Liver (tissue), 8 donors: ENCODE measurements at regions not wholly inside any gene's neighbourhood (a gene's known extent, or its start where the extent isn't known, plus 50 kb on each side); places are given as distances from the start of the nearest gene placed in this dataset.

Experiments
- DNase-seq: peaks from one replicate; pipeline ENCODE4 v3.0.0-alpha.2; 2017; ENCODE audit warnings: low spot score
- H3K27ac ChIP-seq, 2 donors: one replicate each; pipeline ENCODE4 v1.7.0; 2013; ENCODE audit warnings: inconsistent platforms in 2 of 2, low read length in 2 of 2, control low read depth in 1 of 2, low read depth in 1 of 2, mild to moderate bottlenecking in 1 of 2
- H3K27me3 ChIP-seq, 4 donors: one replicate each; pipeline versions ENCODE4 v1.6.1 to v1.7.0; 2013; ENCODE audit warnings: low read length in 3 of 4, inconsistent platforms in 1 of 4, mild to moderate bottlenecking in 1 of 4, moderate library complexity in 1 of 4; ENCODE audit not compliant: control insufficient read depth in 4 of 4, insufficient read depth in 4 of 4
- H3K36me3 ChIP-seq, 4 donors: one replicate each; pipeline versions ENCODE4 v1.6.1 to v1.7.0; 2013; ENCODE audit warnings: low read length in 3 of 4, mild to moderate bottlenecking in 3 of 4, low read depth in 1 of 4, moderate library complexity in 1 of 4; ENCODE audit not compliant: control insufficient read depth in 4 of 4, insufficient read depth in 3 of 4
- H3K4me1 ChIP-seq, 4 donors: one replicate each; pipeline versions ENCODE4 v1.6.1 to v1.7.0; 2013; ENCODE audit warnings: low read length in 3 of 4, mild to moderate bottlenecking in 3 of 4, moderate library complexity in 1 of 4; ENCODE audit not compliant: control insufficient read depth in 4 of 4, insufficient read depth in 4 of 4
- H3K4me3 ChIP-seq, 3 donors: one replicate each; pipeline versions ENCODE4 v1.6.1 to v1.7.0; 2013; ENCODE audit warnings: low read length in 3 of 3, control low read depth in 1 of 3, low read depth in 1 of 3, mild to moderate bottlenecking in 1 of 3
- H3K9ac ChIP-seq, 2 donors: one replicate each; pipeline ENCODE4 v1.7.0; 2013; ENCODE audit warnings: low read length in 2 of 2, mild to moderate bottlenecking in 2 of 2, moderate library complexity in 2 of 2, control low read depth in 1 of 2, low read depth in 1 of 2
- H3K9me3 ChIP-seq, 4 donors: one replicate each; pipeline versions ENCODE4 v1.6.1 to v1.7.0; 2013; ENCODE audit warnings: low read length in 3 of 4; ENCODE audit not compliant: control insufficient read depth in 4 of 4
- EGR1 ChIP-seq, 2 donors: IDR thresholded peaks; 2 replicates each; pipeline ENCODE4 v1.6.1; 2016 to 2018; ENCODE audit warnings: antibody characterized with exemption in 2 of 2, low read depth in 2 of 2
- FOXA1 ChIP-seq: IDR thresholded peaks from 2 replicates; pipeline ENCODE4 v1.6.1; 2016; ENCODE audit warnings: antibody characterized with exemption
- FOXA2 ChIP-seq: IDR thresholded peaks from 2 replicates; pipeline ENCODE4 v1.6.1; 2016; ENCODE audit warnings: antibody characterized with exemption
- GABPA ChIP-seq, 2 donors: IDR thresholded peaks in 1 of 2; conservative IDR thresholded peaks in 1 of 2; 2 replicates each; pipeline ENCODE4 v1.6.1; 2016; ENCODE audit warnings: antibody characterized with exemption in 2 of 2, mild to moderate bottlenecking in 1 of 2, moderate library complexity in 1 of 2
- HNF4A ChIP-seq, 2 donors: conservative IDR thresholded peaks; 2 replicates each; pipeline ENCODE4 v1.6.1; 2016; ENCODE audit warnings: antibody characterized with exemption in 2 of 2, mild to moderate bottlenecking in 2 of 2
- HNF4G ChIP-seq: IDR thresholded peaks from 2 replicates; pipeline ENCODE4 v1.6.1; 2016; ENCODE audit warnings: antibody characterized with exemption
- JUND ChIP-seq, 2 donors: IDR thresholded peaks; 2 replicates each; pipeline ENCODE4 v1.6.1; 2016; ENCODE audit warnings: antibody characterized with exemption in 2 of 2
- NR2F2 ChIP-seq: IDR thresholded peaks from 2 replicates; pipeline ENCODE4 v1.6.1; 2016; ENCODE audit warnings: antibody characterized with exemption
- RAD21 ChIP-seq, 2 donors: IDR thresholded peaks; 2 replicates each; pipeline ENCODE4 v1.6.1; 2016; ENCODE audit warnings: antibody characterized with exemption in 2 of 2, mild to moderate bottlenecking in 2 of 2
- RXRA ChIP-seq, 2 donors: IDR thresholded peaks; 2 replicates each; pipeline ENCODE4 v1.6.1; 2017 to 2018; ENCODE audit warnings: antibody characterized with exemption in 2 of 2, mild to moderate bottlenecking in 1 of 2
- SP1 ChIP-seq: IDR thresholded peaks from 2 replicates; pipeline ENCODE4 v1.6.1; 2018; ENCODE audit warnings: antibody characterized with exemption, mild to moderate bottlenecking
- TAF1 ChIP-seq: conservative IDR thresholded peaks from 2 replicates; pipeline ENCODE4 v1.6.1; 2016; ENCODE audit warnings: antibody characterized with exemption, mild to moderate bottlenecking
- YY1 ChIP-seq: IDR thresholded peaks from 2 replicates; pipeline ENCODE4 v1.6.1; 2016; ENCODE audit warnings: antibody characterized with exemption, mild to moderate bottlenecking
- WGBS: extraction: QIAGEN DNeasy Blood & Tissue Kit; methylation state at CpG from one replicate; pipeline ENCODE4 v1.1.7; 2013; 5-methylcytosine and 5-hydroxymethylcytosine counted together
- TF ChIP-seq, protein P1 (sequence below): IDR thresholded peaks from 2 replicates; pipeline ENCODE4 v1.6.1; 2016; ENCODE audit warnings: antibody characterized with exemption, mild to moderate bottlenecking
- TF ChIP-seq, protein P2 (sequence below): fragments of 150-350 bp; IDR thresholded peaks from 2 replicates; pipeline ENCODE4 v1.5.1; 2017; ENCODE audit warnings: improper control_type of control experiment, low read depth, low read length; ENCODE audit not compliant: missing input control
- TF ChIP-seq, protein P3 (sequence below): IDR thresholded peaks from 2 replicates; pipeline ENCODE4 v1.6.1; 2016; ENCODE audit warnings: antibody characterized with exemption
- TF ChIP-seq, protein P4 (sequence below): IDR thresholded peaks from 2 replicates; pipeline ENCODE4 v1.6.1; 2016; ENCODE audit warnings: antibody characterized with exemption
- TF ChIP-seq, protein P5 (sequence below): IDR thresholded peaks from 2 replicates; pipeline ENCODE4 v1.6.1; 2016; ENCODE audit warnings: antibody characterized with exemption
- donor health status: healthy.
- donor health status: healthy.
- donor health status: healthy.
- donor health status: healthy.
- donor health status: healthy.

DNA sequence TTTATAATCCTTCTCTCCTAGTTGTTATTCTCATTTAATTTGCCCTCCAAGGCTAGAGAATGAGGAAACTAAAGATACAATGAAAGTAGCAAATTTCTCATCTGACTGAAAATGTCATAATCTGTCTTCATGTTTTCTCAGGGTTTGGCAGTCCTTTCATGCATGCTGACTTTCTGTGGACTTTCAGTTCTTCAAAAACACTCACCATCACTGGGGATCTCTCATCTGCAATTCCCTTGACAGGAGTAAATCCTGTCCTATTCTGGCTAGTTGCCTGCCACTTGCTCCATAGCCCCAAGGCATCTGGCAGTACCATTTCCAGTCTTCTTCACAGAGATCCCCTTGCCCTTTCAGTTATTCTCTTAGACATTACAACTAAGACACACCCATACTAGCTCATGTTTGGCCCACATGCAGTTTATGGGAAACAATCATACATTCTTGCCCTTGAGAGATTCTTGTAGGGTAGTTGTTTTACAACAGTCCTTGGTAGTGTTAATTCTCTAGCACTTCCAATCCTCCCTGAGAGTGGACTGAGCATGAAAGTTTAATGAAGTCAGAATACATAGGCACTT lies 449.7 kb upstream of the KLHL4 start:
- H3K4me3 ChIP-seq, result no peak overlapping the region
- no peaks in the 10 kb centered on the region for H3K4me1 ChIP-seq
- no peaks in the 10 kb centered on the region for H3K9me3 ChIP-seq
- no peaks in the 10 kb centered on the region for H3K36me3 ChIP-seq
- no peak overlapping the region for H3K27ac ChIP-seq
- TF ChIP-seq YY1 (no peak), JUND (IDR thresholded peaks at IDR 0.05) (no peak), RAD21 (IDR thresholded peaks at IDR 0.05) (no peak), HNF4A (conservative IDR thresholded peaks at IDR 0.05) (no peak), FOXA2 (no peak), HNF4G (no peak), NR2F2 (no peak), SP1 (no peak), RXRA (IDR thresholded peaks at IDR 0.05) (no peak), TAF1 (no peak), FOXA1 (no peak), GABPA (IDR thresholded peaks at IDR 0.05 in 1 of 2, conservative IDR thresholded peaks at IDR 0.05 in 1 of 2) (no peak)
- TF ChIP-seq, protein P1, sequence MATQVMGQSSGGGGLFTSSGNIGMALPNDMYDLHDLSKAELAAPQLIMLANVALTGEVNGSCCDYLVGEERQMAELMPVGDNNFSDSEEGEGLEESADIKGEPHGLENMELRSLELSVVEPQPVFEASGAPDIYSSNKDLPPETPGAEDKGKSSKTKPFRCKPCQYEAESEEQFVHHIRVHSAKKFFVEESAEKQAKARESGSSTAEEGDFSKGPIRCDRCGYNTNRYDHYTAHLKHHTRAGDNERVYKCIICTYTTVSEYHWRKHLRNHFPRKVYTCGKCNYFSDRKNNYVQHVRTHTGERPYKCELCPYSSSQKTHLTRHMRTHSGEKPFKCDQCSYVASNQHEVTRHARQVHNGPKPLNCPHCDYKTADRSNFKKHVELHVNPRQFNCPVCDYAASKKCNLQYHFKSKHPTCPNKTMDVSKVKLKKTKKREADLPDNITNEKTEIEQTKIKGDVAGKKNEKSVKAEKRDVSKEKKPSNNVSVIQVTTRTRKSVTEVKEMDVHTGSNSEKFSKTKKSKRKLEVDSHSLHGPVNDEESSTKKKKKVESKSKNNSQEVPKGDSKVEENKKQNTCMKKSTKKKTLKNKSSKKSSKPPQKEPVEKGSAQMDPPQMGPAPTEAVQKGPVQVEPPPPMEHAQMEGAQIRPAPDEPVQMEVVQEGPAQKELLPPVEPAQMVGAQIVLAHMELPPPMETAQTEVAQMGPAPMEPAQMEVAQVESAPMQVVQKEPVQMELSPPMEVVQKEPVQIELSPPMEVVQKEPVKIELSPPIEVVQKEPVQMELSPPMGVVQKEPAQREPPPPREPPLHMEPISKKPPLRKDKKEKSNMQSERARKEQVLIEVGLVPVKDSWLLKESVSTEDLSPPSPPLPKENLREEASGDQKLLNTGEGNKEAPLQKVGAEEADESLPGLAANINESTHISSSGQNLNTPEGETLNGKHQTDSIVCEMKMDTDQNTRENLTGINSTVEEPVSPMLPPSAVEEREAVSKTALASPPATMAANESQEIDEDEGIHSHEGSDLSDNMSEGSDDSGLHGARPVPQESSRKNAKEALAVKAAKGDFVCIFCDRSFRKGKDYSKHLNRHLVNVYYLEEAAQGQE, result no peak
- TF ChIP-seq, protein P2, sequence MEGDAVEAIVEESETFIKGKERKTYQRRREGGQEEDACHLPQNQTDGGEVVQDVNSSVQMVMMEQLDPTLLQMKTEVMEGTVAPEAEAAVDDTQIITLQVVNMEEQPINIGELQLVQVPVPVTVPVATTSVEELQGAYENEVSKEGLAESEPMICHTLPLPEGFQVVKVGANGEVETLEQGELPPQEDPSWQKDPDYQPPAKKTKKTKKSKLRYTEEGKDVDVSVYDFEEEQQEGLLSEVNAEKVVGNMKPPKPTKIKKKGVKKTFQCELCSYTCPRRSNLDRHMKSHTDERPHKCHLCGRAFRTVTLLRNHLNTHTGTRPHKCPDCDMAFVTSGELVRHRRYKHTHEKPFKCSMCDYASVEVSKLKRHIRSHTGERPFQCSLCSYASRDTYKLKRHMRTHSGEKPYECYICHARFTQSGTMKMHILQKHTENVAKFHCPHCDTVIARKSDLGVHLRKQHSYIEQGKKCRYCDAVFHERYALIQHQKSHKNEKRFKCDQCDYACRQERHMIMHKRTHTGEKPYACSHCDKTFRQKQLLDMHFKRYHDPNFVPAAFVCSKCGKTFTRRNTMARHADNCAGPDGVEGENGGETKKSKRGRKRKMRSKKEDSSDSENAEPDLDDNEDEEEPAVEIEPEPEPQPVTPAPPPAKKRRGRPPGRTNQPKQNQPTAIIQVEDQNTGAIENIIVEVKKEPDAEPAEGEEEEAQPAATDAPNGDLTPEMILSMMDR, result no peak
- TF ChIP-seq, protein P3, sequence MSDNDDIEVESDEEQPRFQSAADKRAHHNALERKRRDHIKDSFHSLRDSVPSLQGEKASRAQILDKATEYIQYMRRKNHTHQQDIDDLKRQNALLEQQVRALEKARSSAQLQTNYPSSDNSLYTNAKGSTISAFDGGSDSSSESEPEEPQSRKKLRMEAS, result no peak
- TF ChIP-seq, protein P4, sequence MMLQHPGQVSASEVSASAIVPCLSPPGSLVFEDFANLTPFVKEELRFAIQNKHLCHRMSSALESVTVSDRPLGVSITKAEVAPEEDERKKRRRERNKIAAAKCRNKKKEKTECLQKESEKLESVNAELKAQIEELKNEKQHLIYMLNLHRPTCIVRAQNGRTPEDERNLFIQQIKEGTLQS, result no peak
- TF ChIP-seq, protein P5, sequence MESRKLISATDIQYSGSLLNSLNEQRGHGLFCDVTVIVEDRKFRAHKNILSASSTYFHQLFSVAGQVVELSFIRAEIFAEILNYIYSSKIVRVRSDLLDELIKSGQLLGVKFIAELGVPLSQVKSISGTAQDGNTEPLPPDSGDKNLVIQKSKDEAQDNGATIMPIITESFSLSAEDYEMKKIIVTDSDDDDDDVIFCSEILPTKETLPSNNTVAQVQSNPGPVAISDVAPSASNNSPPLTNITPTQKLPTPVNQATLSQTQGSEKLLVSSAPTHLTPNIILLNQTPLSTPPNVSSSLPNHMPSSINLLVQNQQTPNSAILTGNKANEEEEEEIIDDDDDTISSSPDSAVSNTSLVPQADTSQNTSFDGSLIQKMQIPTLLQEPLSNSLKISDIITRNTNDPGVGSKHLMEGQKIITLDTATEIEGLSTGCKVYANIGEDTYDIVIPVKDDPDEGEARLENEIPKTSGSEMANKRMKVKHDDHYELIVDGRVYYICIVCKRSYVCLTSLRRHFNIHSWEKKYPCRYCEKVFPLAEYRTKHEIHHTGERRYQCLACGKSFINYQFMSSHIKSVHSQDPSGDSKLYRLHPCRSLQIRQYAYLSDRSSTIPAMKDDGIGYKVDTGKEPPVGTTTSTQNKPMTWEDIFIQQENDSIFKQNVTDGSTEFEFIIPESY, result no peak
- no peak for DNase-seq
- H3K9ac ChIP-seq, result no peak overlapping the region
- no peaks in the 10 kb centered on the region for H3K27me3 ChIP-seq

DNA sequence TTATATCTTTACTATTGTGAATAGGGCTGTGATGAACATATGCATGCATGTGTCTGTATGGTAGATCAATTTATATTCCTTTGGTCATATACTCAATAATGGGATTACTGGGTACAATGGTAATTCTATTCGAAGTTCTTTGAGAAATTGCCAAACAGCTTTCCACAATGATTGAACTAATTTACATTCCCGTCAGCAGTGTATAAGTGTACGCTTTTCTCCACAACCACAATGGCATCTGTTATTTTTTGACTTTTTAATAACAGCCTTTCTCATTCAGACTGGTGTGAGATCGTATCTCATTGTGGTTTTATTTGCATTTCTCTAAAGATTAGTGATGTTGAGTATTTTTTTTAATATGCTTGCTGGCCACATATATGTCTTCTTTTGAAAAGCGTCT lies 439.4 kb upstream of the KLHL4 start:
- H3K4me3 ChIP-seq, result no peak overlapping the region
- H3K27ac ChIP-seq, result no peak overlapping the region
- no peaks in the 10 kb centered on the region for H3K4me1 ChIP-seq
- H3K36me3 ChIP-seq, result no peaks in the 10 kb centered on the region
- H3K9ac ChIP-seq, result no peak overlapping the region
- DNase-seq, result no peak
- H3K9me3 ChIP-seq, result no peaks in the 10 kb centered on the region
- WGBS, result 73% methylated on average over 5 of the region's 5 CpGs
- TF ChIP-seq EGR1 (IDR thresholded peaks at IDR 0.05; ENCODE audit: low read depth in 2 of 2), result no peak
- no peak for TF ChIP-seq FOXA1
- no peak for TF ChIP-seq JUND (IDR thresholded peaks at IDR 0.05)
- TF ChIP-seq RAD21 (IDR thresholded peaks at IDR 0.05), result no peak
- TF ChIP-seq HNF4G, result no peak
- no peaks in the 10 kb centered on the region for H3K27me3 ChIP-seq
